HG03469 (cell line): ENCODE measurements at regions not wholly inside any gene's neighbourhood (a gene's known extent, or its start where the extent isn't known, plus 50 kb on each side); places are given as distances from the start of the nearest gene placed in this dataset.
"Not testable (repeated sequence)": the region's sequence is repeated elsewhere in the genome, so short reads cannot be mapped to it uniquely, and the experiment has no call there.

Experiments used
- ATAC-seq: cut with Tn5 transposase; IDR thresholded peaks from one replicate; pipeline ENCODE4 v1.9.1; 2021; ENCODE audit warnings: mild to moderate bottlenecking, moderate library complexity, moderate number of reproducible peaks; ENCODE audit not compliant: unreplicated experiment

GRCh38 chr6:4342407-4343137, 207.2 kb upstream of the ECI2 start:
- no peak for ATAC-seq

GRCh38 chr6:4341078-4341797, 205.9 kb upstream of the ECI2 start:
- ATAC-seq: no peak

- ATAC-seq: no peak
These were observed 205.2 kb upstream of the ECI2 start for GRCh38 chr6:4340544-4340943.

- no peak for ATAC-seq
These were observed 203.5 kb upstream of the ECI2 start for GRCh38 chr6:4338884-4339283.

GRCh38 chr6:4336778-4337442, 201.5 kb upstream of the ECI2 start:
- ATAC-seq: no peak

- ATAC-seq: no peak
These were observed 200.7 kb upstream of the ECI2 start for GRCh38 chr6:4336084-4336483.

GRCh38 chr6:4334158-4334740, 198.9 kb upstream of the ECI2 start:
- not testable (repeated sequence) for ATAC-seq

GRCh38 chr6:4327841-4328240, 192.5 kb upstream of the ECI2 start:
- ATAC-seq: no peak

- ATAC-seq: no peak
These were observed 189.4 kb upstream of the ECI2 start for GRCh38 chr6:4324746-4325145.

- no peak for ATAC-seq
These were observed 187.9 kb upstream of the ECI2 start for GRCh38 chr6:4323322-4323721.

GRCh38 chr6:4322846-4323309, 187.5 kb upstream of the ECI2 start:
- ATAC-seq: no peak

- no peak for ATAC-seq
These were observed 186.9 kb upstream of the ECI2 start for GRCh38 chr6:4322134-4322845.

GRCh38 chr6:4320860-4321259, 185.5 kb upstream of the ECI2 start:
- ATAC-seq: no peak

- no peak for ATAC-seq
These were observed 184.8 kb upstream of the ECI2 start for GRCh38 chr6:4319981-4320683.

GRCh38 chr6:4318321-4318720, 182.9 kb upstream of the ECI2 start:
- ATAC-seq: no peak

- no peak for ATAC-seq
These were observed 181.6 kb upstream of the ECI2 start for GRCh38 chr6:4316867-4317400.

GRCh38 chr6:4314201-4314707, 178.9 kb upstream of the ECI2 start:
- ATAC-seq: no peak

- no peak for ATAC-seq
These were observed 177.8 kb upstream of the ECI2 start for GRCh38 chr6:4313044-4313686.
